Fibroblast of peridontal ligament (primary cell): ENCODE measurements at regions not wholly inside any gene's neighbourhood (a gene's known extent, or its start where the extent isn't known, plus 50 kb on each side); places are given as distances from the start of the nearest gene placed in this dataset.

ENCODE experiments used
- DNase-seq: peaks from one replicate; pipeline ENCODE4 v3.0.0-alpha.2; 2010; ENCODE audit errors: extremely low read depth

GRCh38 chr2:180208841-180209240, 201.7 kb upstream of the CWC22 start:
- peak; percentile 70 for DNase-seq

DNA sequence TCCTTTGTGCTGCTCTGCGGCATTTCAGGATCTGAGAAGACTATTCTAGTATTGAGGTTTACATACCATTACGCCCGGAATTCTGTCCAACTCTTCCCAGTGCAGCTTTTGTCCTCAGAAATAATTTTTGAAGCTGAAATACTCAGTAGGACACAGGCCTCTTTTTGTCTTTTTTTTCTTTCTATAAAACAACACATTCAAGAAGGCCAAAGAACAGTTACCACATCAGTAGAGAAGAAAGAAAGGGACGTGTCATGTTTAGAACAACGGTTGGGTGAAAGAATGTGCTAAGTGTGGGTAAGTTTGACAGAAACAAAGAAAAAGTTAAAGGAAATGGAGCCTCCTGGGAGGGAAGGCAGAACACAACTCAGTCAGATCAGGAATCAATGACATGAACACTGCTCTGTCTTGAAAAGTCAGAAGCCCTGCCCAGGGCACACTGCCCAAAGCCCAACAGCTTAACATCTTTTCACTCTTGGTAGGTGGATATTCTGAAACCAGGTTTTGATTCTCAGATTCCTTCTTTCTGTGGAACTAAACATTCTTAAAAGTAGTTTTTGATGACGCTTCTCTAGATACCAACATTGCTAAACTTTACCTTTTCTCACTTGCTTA, 198.6 kb upstream of the CWC22 start:
- DNase-seq, result peak; percentile 10

- peak; percentile 69 for DNase-seq
Observed at GRCh38 chr2:180203972-180204371, 196.9 kb upstream of the CWC22 start.

- DNase-seq, result peak; percentile 80
Observed at GRCh38 chr2:180202467-180202951, 195.4 kb upstream of the CWC22 start.

DNA sequence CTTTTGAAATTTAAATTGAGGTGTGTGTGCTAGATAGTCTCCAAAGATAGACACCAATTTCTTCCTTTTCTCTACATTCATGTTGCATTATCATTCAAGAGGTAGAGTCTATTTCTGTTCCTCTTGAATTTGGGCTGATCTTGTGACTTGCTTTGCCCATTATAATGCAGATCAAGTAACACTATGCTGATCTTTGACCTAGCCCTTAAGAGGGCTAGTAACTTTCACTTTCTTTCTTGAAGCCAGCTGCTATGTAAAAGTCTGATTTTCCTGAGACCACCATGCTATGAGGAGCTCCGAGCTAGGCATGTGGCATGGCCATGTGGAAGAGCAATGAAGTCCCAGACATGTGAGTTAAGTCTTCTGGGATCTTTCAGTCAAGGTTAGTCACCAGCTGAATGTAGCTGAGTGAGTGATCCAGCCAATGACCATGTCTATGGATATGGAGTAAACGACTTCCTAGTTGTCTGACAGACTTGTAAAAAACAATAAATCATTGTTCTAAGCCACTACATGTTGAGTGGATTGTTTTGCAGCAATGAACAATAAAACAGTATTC, 189.4 kb upstream of the CWC22 start:
- DNase-seq, result peak; percentile 19

DNA sequence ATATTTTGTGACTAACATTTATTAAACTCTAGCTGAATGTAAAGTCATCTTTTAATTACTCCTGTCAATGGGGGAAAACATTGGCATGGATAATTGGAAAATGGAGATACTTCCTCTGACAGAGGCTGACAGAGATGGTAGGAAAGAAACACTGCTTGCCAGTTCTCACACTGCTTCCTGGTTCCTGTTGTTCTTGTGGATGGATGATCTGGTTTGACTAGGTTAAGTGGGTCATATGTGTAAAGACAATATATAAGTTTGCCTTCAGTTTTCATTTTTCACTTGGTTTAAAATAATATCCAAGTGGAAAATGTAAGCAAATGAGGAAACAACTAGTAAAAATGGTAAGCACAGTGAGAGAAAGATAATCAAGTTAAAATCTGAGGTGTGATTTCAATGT, 188.8 kb upstream of the CWC22 start:
- no peak for DNase-seq

- peak; percentile 41 for DNase-seq
Observed at GRCh38 chr2:180191432-180192124, 184.5 kb upstream of the CWC22 start.

DNA sequence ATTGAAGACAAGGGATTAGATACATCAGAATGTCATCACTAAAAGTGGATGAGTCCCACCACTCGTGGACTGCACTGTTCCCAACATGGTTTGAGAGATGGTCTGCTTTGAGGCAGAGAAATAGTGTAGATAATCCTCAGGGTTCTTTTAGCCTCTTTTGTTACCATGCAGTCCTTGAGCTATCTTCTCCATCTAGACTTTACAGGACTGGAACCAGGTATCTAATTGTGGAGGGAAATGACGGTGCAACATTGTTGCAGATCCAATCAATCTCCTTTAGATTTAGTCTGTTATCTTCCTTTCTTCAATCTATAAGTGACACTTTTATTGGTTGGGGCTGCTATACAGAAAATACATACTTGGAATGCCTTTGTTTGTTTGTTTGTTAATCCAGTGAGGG, 183.8 kb upstream of the CWC22 start:
- no peak for DNase-seq

- DNase-seq, result no peak
Observed at GRCh38 chr2:180187611-180188010, 180.5 kb upstream of the CWC22 start.

GRCh38 chr2:180184506-180184905, 177.4 kb upstream of the CWC22 start:
- DNase-seq, result peak; percentile 35

GRCh38 chr2:180180511-180180910, 173.4 kb upstream of the CWC22 start:
- no peak for DNase-seq

DNA sequence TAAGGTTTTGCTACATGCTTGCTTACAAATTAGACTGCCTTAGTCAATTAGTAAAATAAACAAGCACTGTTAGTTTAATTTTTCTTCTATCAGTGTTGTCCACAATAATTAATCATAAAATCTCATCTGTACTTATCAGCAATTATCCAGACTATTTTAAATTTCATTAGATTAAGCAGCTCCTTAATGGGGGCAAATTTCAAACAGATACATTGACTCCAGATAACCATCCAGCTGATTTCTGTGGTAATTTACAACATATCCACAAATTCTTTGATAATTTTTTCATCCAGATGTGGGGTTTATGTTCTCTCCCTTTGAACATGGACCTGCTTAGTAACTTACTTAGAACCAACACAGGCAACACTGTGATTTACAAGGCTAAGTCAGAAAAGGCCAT, 170.4 kb upstream of the CWC22 start:
- DNase-seq, result no peak

DNA sequence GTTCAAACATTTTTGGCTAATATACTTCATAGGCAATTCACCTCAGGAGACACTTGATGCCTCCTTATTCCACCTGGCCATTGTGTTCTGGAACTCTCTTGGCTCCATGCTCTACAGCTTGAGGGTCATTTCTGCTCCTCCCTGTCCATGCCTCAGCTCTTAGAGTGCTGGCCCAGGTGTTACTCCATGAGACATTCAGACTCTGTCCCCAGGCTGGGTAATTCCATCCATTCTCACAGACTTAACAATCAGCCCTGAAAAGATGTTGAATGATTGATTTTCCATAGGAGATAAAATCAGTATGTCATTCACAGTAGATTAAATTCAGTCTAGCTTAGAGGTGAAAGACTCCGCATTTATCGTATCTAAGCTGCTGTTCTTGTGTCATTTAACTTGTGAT, 168.6 kb upstream of the CWC22 start:
- no peak for DNase-seq

DNA sequence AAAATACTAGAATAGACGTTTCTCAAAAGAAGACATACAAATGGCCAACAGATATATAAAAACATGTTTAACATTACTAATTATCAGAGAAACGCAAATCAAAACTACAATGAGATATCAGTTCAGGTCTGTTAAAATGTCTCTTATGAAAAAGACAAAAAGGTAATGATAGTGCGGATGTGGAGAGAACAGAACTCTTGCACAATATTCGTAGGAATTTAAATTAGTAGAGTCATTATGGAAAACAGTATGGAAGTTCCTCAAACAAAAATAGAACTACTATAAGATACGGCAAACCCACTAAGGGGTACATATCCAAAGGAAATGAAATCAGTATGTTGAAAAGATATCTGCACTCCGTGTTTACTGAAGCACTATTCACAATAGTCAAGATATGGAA, 167.5 kb upstream of the CWC22 start:
- DNase-seq, result no peak

GRCh38 chr2:180169474-180169873, 162.4 kb upstream of the CWC22 start:
- DNase-seq, result no peak

DNA sequence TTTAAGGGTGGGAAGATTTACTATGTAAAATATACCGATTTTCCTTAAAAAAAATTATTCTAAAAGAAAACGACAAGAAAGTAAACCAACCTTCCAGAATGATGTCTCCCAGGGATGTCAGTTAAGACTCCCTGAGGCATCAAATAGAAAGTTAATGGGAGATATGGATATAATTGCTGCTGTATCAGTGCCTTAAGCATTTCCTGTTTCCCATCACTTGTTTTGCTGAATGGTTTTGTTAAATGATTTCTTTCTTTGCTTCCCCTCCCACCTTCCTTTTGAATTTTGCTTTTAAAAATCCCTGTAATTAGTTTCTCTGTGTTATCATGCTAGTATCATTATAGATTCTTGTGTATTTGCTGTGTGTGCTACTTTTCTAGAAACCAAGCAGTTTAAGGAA, 154.3 kb upstream of the CWC22 start:
- DNase-seq, result no peak

DNA sequence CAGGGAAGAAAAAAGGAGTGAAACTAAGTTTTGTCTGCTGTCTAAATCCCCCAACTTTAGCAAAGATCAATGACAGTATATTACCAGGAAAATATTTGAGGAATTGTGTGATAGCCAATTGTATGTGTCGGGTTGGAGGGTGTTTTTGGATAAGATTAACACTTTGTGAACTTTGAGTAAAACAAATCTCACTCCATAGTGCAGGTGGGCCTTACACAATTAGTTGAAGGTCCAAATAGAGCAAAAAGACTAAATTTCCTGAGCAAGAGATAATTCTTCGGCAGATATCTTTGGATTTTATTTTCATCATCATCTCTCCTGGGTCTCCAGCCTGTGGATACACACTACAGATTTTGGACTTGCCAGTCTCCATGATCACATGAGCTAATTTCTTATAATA, 152.8 kb upstream of the CWC22 start:
- DNase-seq, result no peak

DNA sequence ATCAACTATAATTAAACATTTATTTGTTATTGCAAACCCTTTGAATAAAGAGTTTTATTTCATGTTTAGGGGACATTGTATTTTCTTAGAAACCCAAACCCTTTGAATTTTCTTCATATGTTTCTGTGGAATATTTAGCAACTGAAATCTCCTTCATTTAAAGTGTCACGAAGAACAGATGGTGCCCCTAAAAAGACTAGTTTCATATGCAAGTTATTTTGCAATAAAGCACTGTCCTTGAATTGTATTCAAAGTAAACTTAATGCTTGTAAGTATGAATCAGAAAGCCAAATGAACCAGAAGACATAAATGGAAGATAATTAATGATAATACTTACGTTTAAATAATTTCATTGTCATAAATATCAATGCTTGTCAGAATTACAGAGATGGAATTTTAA, 151.9 kb upstream of the CWC22 start:
- peak; percentile 23 for DNase-seq

DNA sequence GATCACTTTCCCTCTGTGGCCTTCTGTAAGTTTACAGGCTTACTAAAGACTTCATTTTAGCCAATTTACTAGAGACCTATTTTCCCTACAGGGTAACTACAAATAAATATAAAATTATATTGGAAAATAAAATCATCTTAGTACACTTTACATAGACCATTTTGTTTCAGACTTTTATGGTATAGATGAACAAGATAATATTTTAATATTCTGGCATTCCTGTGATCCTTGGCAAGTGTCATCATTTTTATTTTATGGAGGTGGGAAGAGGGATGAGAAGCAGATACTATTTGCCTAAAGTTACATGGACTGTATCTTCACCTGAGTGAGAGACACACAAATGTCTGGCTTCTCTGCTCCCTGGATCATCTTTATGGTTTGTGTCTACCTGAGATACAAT, 149.6 kb upstream of the CWC22 start:
- no peak for DNase-seq

- no peak for DNase-seq
Observed at GRCh38 chr2:180150606-180151005, 143.5 kb upstream of the CWC22 start.

GRCh38 chr2:180146541-180146940, 139.4 kb upstream of the CWC22 start:
- DNase-seq, result no peak

DNA sequence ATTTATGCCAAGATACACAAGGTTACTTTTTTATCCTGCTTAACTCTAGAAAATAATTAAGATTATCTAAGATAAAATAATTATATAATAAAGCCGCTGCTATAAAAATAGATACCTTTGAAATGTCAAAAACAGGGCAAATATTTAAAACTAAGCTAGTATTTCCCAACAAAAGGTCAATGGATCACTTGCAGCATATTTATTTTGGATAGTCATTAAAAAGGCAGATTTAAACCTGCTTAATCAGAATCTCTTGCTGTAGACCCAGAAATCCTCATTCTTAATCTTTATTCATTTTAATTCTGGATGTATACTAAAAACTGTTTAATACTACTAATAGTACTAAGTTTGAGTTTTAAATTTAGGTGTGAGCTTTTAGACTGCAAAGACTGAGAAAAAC, 139.0 kb upstream of the CWC22 start:
- DNase-seq, result no peak

GRCh38 chr2:180145163-180145562, 138.1 kb upstream of the CWC22 start:
- no peak for DNase-seq
